Prostate gland (tissue), 2 donors: ENCODE measurements at regions not wholly inside any gene's neighbourhood (a gene's known extent, or its start where the extent isn't known, plus 50 kb on each side); places are given as distances from the start of the nearest gene placed in this dataset.

Experiments used
- POLR2A ChIP-seq: fragments of 450-650 bp; IDR thresholded peaks from one replicate; pipeline ENCODE4 v1.6.1; 2016; ENCODE audit warnings: antibody characterized with exemption, mild to moderate bottlenecking
- POLR2AphosphoS5 ChIP-seq: sonication (generic); formaldehyde crosslinking; IDR thresholded peaks from one replicate; pipeline ENCODE4 v1.6.1; 2017; ENCODE audit warnings: antibody characterized with exemption
- TF ChIP-seq, protein P1 (sequence below), 4 experiments: fragments of 200-600 bp in 2 of 4; fragments of 450-650 bp in 2 of 4; sonication (generic) in 2 of 4; IDR thresholded peaks; 1 replicate in 3 of 4; 2 replicates in 1 of 4; pipeline ENCODE4 v1.5.1; 2016 to 2019; ENCODE audit warnings: antibody characterized with exemption in 4 of 4, mild to moderate bottlenecking in 2 of 4, moderate library complexity in 2 of 4

DNA sequence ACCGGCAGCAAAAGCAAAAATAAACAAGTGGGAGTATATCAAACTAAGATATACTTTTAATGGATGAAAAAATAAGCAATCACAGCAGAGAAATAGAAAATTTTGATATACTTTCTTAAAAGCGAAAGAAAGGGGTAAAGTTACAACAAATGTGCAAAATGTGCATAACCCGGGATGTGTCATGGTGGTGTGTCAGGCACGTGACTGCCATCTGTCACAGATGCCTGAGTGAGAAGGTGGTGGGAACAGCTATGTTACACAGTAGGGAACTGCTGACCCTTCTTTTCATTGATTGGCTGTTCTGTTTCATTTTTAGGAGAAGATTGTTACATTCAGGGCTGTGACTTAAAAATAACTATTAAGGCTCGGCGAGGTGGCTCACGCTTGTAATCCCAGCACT lies 168.1 kb upstream of the PELI2 start:
- TF ChIP-seq, protein P1, sequence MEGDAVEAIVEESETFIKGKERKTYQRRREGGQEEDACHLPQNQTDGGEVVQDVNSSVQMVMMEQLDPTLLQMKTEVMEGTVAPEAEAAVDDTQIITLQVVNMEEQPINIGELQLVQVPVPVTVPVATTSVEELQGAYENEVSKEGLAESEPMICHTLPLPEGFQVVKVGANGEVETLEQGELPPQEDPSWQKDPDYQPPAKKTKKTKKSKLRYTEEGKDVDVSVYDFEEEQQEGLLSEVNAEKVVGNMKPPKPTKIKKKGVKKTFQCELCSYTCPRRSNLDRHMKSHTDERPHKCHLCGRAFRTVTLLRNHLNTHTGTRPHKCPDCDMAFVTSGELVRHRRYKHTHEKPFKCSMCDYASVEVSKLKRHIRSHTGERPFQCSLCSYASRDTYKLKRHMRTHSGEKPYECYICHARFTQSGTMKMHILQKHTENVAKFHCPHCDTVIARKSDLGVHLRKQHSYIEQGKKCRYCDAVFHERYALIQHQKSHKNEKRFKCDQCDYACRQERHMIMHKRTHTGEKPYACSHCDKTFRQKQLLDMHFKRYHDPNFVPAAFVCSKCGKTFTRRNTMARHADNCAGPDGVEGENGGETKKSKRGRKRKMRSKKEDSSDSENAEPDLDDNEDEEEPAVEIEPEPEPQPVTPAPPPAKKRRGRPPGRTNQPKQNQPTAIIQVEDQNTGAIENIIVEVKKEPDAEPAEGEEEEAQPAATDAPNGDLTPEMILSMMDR (IDR thresholded peaks at IDR 0.05), result no peak
- no peak for TF ChIP-seq POLR2A
- TF ChIP-seq POLR2AphosphoS5, result no peak
